ENCODE measurements at regions not wholly inside any gene's neighbourhood (a gene's known extent, or its start where the extent isn't known, plus 50 kb on each side); places are given as distances from the start of the nearest gene placed in this dataset.

- TF ChIP-seq REST (IDR thresholded peaks at IDR 0.05; ENCODE audit: low read depth, low read length) (no peak), MEF2A (IDR thresholded peaks at IDR 0.05; ENCODE audit: borderline replicate concordance, low read depth) (no peak), FOXJ3 (CRISPR knock-in tag; IDR thresholded peaks at IDR 0.05) (no peak)
Measured at GRCh38 chr6:84353459-84354423, 126.3 kb upstream of the CEP162 start (continued).

GRCh38 chr6:84350397-84350796 is 123.0 kb upstream of the CEP162 start:
- Histone ChIP-seq H3K4me1 (ENCODE audit: control insufficient read depth in 1 of 2, insufficient read depth in 2 of 2, low read depth in 1 of 2, low read length in 1 of 2) (no peaks in the 10 kb centered on the region), H2AFZ (ENCODE audit: low read depth) (no peak overlapping the region), H3K9ac (no peak overlapping the region), H3K9me3 (no peaks in the 10 kb centered on the region), H3F3A (replicated peaks; ENCODE audit: insufficient read depth) (no peaks in the 10 kb centered on the region), H3K79me2 (ENCODE audit: insufficient read depth) (no peaks in the 10 kb centered on the region), H3K4me2 (no peak overlapping the region), H3K27ac (ENCODE audit: low read depth in 2 of 2, low read length in 1 of 2) (no peak overlapping the region), H3K27me3 (ENCODE audit: insufficient read depth) (no peaks in the 10 kb centered on the region), H3K4me3 (ENCODE audit: low read depth in 2 of 2, low read length in 1 of 2) (no peak overlapping the region), H3K9me2 (no peaks in the 10 kb centered on the region), H4K20me1 (ENCODE audit: insufficient read depth) (no peaks in the 10 kb centered on the region), H3K36me3 (replicated peaks in 1 of 2; ENCODE audit: control insufficient read depth in 1 of 2, insufficient read depth in 2 of 2, low read length in 1 of 2) (no peaks in the 10 kb centered on the region)
- POLR2A ChIA-PET: no interaction called here
- DNase-seq: no peak
- CTCF ChIA-PET: interaction anchor here (1.1 to 1.5 kb wide), 3 partner anchors 78 to 973 kb away, joined by 3 to 4 read pairs (median 4); no protein-coding TSS in a partner anchor
- TF ChIP-seq RXRA (IDR thresholded peaks at IDR 0.05; ENCODE audit: borderline replicate concordance, low read depth) (no peak), REST (IDR thresholded peaks at IDR 0.05; ENCODE audit: low read depth, low read length) (no peak), YY1 (IDR thresholded peaks at IDR 0.05; ENCODE audit: low read depth) (no peak), JUND (IDR thresholded peaks at IDR 0.05) (no peak), EP300 (IDR thresholded peaks at IDR 0.05; ENCODE audit: borderline replicate concordance in 1 of 2, low read depth in 1 of 2, low read length in 1 of 2) (no peak), RFX5 (IDR thresholded peaks at IDR 0.05; ENCODE audit: low read length) (no peak), IRF3 (IDR thresholded peaks at IDR 0.05; ENCODE audit: low read depth, low read length) (no peak), MXI1 (IDR thresholded peaks at IDR 0.05; ENCODE audit: low read depth, low read length) (no peak), PBX3 (IDR thresholded peaks at IDR 0.05) (no peak), CTCF (IDR thresholded peaks at IDR 0.05) (no peak), USF2 (IDR thresholded peaks at IDR 0.05; ENCODE audit: borderline replicate concordance, low read depth, low read length) (no peak), GATA2 (CRISPR knock-in tag; IDR thresholded peaks at IDR 0.05) (no peak), CHD2 (IDR thresholded peaks at IDR 0.05; ENCODE audit: low read length, partially characterized antibody) (no peak), NRF1 (IDR thresholded peaks at IDR 0.05; ENCODE audit: low read depth, low read length) (no peak), SIN3A (IDR thresholded peaks at IDR 0.05; ENCODE audit: borderline replicate concordance, low read depth, low read length) (no peak)
